Dermis blood vessel endothelial cell (primary cell): ENCODE measurements at regions not wholly inside any gene's neighbourhood (a gene's known extent, or its start where the extent isn't known, plus 50 kb on each side); places are given as distances from the start of the nearest gene placed in this dataset.
"Not testable (repeated sequence)": the region's sequence is repeated elsewhere in the genome, so short reads cannot be mapped to it uniquely, and the experiment has no call there.

Source experiments
- DNase-seq: peaks from one replicate; pipeline ENCODE4 v3.0.0; 2010

DNA sequence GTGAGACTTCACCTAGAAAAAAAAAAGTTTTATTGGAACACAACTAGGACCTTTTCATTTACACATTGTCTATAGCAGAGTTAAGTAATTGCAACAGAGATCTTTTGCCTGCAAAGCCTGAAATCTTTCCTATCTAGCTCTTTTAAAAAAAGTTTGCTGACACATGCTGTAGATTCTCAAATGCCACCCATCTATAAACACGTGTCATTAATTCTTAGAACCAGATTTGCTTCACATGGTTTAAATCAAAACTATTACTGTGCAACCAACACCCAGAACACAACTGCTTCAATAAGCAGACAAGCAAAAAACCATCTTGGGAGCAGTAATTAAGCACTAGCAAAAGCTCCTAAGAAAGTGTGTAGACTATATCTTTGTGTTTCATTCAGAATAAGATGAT lies 55.0 kb downstream of the OXSM start:
- no peak for DNase-seq

DNA sequence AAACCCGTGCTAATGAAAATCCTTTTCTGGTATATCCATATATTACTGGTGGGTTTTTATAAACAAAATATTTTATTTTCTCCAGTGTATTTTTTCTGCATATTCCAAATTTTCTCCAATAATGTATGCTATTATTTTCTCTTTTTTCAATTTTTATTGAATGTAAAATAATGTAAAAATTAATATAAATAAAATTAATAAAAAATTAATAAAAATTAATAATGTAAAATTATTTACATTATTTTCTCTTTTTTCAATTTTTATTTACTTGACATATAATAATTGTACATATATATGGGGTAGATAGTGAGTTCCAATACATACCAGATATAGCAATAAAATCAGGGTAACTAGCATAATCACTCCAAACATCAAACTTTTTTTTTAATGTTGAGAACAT lies 56.4 kb downstream of the OXSM start:
- no peak for DNase-seq

DNA sequence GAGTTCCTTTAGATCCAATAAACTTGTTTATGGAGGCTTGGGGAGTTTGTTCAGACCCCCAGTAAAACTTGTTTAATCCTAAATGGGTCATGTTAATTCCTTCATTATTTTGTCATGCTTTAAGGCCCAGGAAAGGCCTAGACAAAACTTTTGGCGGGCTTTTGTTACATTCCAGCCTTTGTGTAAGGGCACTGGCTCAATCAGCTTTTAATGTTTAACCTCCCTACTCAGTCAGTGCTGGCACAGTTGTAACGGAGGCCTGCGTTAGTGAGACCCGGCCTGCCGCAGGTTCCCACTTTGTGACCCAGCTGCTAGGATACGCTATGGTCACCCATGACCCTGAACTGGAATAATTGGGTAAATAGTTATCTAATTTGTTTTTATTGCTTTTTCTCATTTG lies 59.2 kb downstream of the OXSM start:
- DNase-seq = no peak

DNA sequence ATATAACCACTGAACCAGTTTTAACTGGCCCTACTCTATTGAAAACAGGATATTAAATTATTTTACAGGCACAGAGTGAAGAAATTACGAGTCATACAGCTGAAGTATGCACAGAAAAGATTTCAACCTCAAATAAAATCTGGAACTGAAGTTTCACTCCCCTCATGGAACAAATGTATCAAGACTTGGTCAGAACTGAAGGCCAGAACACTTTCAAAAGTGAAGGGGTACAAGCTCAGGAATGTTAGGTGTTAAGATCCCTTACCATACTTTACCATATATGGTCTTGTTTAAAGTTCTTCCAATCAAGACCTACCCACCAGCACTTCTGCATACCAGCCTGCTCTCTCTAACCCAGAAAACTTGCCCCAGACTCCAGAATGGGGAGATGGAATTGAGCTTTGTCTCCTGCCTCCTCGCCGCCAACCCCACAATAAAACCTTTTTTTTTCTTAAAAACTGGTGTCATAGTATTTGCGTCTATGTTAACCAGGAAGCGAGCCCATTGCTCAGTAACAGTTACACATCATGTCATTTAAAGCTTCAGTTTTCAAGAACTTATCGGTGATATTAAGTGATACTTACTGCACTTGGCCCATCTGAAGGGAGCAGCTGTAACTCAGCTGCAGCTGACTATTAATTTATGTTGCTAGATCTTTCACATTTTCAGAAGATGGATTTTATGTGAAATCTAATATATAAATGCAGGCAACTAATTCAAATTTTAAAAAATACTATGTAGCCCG lies 59.9 kb downstream of the OXSM start:
- no peak for DNase-seq

DNA sequence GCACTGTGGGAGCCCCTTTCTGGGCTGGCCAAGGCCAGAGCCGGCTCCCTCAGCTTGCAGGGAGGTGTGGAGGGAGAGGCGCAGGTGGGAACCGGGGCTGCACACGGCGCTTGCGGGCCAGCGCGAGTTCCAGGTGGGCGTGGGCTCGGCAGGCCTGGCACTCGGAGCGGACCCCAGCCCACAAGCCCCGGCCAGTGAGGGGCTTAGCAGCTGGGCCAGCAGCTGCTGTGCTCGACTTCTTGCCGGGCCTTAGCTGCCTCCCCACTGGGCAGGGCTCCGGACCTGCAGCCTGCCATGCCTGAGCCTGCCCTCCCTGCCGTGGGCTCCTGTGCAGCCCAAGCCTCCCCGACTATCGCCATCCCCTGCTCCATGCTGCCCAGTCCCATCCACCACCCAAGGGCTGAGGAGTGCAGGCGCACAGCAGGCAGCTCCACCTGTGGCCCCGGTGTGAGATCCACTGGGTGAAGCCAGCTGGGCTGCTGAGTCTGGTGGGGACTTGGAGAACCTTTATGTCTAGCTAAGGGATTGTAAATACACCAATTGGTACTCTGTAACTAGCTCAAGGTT lies 61.9 kb downstream of the OXSM start:
- not testable (repeated sequence) for DNase-seq

DNA sequence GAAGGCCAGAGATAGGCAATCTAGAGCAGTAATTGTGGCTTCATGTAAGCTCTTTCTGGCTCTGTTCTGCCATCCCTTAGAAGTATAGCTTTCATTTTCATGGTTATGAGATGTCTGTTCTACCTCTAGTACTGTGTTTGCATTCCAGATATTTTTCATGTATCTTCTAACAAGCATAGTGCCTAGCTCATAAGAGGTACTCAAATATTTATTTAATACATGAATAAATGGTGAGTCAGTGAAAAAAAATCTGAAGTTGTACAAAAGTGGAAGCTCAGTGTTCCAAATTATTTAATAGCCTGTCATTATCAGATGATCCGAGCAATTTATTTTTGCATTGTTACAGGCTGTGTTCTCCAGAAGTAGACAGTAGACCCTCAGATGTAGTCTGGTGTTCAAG lies 64.3 kb downstream of the OXSM start:
- peak; percentile 4 for DNase-seq

DNA sequence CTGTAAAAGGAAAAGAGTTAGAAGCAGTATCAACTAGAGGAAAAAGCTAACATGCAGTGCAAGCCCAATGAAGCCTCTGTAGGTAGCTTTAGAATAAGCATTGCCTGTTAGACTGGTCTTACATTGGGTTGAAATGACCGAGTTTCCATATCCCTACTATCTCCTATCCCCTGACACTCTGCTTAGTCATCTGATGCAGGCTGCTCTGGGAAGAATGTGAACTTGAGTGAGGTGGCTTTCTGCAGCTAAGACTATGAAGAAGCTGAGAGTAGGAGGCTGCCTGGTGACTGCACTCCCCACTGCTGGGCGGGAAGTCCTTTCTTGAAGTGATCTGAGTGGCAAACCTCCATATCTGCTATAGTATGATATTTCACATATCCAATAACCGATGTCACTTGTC lies 64.7 kb downstream of the OXSM start:
- DNase-seq = peak; percentile 19

DNA sequence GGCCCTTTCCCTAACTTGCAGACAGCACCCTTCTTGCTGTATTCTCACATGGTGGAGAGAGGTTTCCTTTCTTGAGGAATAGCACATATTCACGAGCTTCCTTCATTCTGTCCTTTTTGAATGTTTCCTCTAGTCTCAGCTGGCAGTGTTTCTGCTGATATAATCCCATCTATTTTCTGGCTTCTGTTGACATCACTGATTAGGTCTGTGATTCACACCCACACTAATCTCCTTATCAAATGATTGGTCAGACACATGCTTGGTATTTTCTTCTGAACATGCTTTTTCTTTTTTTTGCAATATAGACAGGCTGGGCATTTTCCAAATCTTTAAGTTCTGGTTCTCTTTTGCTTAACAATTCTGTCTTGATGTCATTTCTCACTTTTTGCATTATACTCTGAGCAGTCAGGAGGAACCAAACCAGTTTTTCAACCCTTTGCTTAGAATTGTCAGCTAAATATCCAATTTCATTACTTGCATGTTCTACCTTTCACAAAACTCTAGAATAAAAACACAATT lies 65.4 kb downstream of the OXSM start:
- no peak for DNase-seq

DNA sequence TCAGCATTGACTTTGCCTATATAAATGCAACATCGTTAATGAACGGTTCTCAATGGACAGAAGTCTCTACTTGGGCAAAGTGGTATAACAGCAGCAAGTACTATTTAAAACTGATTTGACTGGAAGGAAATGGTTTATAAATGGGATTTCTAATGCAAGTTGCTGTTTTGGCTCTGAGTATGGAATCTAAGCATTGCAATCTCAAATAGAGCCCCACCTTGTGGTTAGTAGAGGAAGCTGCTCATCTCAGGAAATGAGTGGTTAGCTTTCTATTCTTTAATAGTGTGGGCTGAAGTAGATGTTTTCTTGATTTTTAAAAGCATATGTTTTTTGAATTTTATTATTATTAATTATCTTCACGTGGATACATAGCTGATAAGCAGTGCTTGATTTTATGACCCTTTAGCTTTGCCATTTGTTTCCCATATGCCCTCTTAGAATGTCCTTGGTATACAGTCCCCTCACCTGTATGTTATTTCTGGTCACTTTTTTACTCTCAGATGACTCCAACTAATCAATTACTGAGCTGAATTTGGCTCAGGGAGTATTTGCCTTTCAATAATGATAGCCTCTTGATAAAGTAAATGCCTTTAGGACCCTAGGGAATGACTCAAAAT lies 67.1 kb downstream of the OXSM start:
- DNase-seq = peak; percentile 69

DNA sequence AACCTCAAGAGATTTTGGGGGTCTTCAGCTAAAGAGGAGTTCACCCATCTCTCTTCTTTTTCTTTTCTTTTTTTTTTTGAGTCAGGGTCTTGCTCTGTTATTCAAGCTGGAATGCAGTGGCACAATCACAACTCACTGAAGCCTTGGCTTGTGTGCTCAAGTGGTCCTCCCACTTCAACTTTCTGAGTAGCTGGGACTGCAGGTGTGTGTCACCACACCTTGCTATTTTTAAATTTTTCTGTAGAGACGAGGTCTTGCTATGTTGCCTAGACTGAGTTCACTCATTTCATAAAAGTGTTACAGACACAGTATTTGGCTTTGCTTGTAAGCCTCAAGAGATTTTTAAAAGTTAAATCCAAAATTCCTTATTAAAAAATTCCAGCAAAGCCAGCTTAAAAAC lies 71.7 kb downstream of the OXSM start:
- no peak for DNase-seq

DNA sequence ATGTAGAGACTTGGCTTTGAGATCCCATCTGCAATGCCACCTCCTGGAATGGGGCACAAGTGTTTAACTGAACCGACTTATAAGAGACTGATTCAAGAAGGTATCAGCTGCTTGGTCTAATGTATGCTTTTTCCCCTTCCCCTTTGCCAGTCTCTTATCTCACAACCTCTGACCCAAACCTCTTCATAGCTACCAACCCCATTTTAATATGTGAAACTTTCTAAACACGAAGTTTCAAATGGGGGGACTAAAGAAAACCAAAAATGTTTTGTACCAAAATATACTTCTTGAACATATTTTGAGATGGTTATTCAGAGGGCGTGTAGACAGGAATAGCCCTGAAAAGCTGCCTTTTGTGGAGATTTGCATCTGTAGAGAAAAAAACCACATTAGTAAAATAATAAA lies 73.1 kb downstream of the OXSM start:
- DNase-seq = no peak

DNA sequence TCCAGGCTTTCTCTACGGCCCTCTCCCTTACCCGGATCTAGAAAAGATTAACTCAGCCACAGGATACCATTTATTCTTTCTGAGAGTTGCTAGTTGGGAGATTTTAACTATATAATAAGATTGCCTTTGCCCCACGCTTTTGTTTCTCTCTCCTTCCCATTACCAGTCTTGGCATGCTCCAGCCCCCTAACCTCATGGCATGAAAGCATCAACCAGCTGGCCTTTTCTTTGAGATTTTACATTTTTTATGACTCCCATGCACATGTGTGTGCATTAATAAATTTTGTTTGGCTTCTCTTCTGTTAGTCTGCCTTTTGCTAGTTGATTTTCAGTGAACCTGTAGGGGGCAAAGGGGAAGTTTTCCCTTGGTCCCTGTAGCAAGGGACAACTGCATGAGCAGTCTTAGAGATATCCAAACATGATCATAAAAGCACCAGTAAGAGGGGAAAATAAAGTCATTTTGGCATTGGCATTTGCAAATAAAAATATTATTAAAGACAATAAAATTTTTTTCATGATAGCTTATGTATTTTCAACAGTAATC lies 73.6 kb downstream of the OXSM start:
- no peak for DNase-seq

DNA sequence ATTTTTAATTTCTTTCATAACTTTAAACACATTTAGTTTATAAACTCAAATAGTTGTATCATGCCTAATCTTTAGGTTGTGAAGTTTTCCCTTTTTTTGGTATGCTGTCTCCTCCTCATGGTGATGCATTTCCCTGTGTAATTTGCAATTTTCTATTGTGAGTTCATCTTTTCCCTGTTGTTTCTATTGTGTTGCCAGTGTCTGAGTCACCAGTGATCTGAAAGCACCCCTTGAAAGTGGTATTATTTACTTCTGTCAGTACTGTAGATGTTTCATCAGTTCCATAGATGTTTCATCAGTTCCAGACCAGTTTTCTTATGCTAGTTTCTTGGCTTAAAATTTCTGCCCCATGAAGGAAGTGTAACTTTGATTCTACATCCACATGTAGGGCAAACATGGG lies 80.6 kb downstream of the OXSM start:
- no peak for DNase-seq

DNA sequence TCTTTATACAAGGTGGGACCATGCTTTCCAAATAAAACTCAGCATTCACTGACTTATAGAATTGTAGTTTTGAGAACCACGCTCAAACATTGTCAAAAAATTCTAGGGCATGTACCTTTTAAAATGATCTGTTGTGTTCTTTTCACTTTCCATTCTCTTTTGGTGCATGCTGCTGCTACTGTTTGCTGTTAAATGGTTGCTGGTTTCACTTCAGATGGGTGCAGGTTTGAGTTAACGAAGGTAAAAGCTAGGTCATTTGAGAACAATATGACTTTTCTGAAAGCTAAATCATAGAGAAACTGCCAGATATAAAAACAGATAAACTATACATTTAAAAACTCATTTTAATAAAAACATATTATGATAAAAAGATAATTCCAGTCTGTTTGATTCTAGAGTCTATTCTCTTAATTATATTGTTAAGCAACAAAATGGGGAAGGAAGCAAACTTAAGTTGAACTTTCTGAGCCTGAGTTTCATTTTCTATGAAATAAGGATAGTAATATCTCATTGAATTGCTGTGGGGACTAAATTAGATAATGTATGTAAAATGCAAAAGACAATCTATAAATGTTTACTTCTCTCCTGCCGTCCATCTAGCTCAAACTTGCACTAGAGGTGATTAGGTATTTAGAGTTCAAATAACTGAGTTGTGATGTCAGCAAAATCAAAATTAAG lies 82.4 kb downstream of the OXSM start:
- DNase-seq = no peak

DNA sequence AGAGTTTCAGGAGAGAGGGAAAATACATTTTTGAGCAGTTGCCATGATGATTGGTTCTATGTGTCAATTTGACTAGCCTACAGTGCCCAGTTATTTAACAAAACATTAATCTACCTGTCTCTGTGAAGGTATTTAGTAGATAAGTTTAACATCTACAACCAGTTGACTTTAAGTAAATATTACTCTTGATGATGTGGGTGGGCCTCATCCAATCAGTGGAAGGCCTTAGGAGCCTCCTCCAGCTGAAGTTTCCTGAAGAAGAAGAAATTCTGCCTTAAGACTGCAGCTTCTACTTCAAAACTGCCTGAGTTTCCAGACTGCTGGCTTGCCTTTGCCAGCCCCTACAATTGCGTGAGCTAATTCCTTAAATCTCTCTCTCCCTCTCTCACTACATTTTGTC lies 93.6 kb downstream of the OXSM start:
- no peak for DNase-seq

DNA sequence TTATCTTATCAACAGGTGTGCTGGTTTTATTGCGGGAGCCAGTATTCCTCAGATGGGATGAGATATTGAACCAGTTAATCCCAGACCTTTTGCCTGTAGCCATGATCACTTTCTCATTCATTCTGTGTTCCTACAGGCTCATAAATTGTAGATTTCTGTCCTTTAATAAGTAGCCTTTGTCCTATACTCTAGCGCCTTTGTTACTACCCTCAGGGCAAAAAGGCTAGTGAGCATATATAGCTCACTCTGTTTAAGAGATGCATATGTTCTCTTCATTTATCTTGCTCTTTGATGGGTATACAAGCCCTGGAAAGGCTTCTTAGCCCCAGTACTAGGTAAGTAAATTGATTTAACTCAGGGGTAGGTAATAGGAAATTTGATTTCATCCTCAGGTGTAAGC lies 95.1 kb downstream of the OXSM start:
- DNase-seq = no peak

DNA sequence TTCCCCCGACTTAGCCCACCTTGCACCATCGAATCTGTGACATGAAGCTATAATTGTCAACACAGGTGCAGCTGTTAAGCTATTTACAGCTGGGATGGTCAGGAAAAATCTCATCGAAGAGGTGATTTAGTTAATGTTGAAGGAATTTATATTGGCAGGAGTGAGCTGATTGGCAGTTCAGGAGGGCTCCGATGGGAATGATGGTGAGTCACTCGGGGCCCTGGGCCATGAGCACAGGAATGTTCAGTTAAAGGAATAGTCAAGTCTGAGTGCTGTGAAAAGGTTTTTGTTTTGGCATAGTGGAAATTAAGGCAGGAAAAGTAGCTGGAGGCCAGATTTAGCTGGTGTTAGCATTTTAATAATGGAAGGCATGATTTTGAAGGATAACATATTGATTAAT lies 95.7 kb downstream of the OXSM start:
- no peak for DNase-seq

DNA sequence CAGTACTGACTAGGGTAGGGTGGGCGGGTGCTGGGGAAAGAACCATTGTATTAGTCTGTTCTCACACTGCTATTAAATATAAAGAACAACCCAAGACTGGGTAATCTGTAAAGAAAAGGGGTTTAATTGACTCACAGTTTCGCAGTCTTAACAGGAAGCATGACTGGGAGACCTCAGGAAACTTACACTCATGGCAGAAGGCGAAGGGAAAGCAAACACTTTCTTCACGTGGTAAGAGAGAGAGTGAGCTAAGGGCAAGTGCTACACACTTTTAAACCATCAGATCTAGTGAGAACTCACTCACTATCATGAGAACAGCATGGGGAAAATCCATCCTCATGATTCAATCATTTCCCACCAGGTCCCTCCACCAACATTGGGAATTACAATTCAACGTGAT lies 98.0 kb downstream of the OXSM start:
- no peak for DNase-seq

DNA sequence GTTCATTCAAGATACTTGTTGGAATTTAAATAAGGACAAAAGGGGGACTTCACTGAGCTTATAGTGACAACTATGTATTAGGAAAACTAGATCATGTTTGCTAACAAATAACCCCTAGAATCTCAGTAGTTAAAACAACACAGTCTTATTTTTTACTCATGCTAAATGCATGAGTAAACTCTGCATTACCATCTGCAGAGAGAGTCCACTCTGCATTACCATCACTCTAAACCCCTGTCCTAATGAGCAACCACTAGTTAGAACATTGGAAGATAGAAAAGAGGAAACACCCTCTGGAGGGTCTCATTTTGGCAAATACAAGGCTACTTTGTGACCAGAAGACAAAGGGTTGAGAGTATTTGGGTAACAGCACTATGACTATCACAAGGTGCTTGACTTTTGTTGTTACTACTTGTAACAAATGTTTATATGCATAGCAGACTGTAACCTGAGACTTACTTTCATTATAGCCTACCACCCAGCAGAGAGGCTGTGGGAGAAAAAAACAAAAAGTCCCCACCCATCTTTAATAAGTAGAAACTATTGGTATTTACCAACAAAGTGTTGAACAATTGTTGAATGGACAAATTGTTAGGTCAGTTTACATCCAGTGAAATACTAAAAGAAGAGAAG lies 99.1 kb downstream of the OXSM start:
- no peak for DNase-seq

DNA sequence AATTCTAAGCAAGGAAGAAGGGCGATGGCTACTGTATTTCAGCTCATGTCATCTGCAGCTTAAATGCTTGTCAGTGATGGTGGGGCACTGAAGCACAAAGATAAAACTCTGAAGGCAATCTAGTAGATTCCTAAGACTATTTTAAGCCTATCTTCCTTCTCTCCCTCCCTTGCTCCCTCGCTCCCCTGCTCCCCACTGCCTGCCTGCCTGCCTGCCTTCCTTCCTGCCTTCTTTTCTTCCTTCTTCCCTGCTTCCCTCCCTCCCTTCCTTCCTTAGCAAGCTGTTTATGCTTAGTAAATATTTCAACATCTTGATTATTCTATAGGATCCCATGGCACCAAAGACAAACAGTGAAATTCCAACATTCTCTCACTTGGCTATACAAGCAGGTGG lies 99.6 kb downstream of the OXSM start:
- no peak for DNase-seq

DNA sequence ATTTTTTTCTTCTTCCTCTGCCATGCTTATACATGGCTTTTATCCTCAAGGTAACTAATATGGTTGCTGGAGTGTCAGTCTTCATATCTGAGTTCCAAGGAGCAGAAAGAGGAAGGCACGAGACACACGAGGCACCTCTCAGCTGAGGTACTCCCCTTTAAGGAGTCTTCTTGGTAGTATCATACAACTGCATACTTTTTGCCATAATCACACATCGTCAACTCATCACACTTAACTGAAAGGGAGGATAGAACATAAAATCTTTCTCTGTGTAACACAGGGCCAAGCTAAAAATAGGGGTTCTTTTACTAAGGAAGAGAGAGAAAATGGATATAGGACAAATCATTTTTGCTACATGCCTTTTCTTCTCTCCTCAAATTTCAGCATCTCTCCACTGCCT lies 104.2 kb downstream of the OXSM start:
- DNase-seq = no peak

DNA sequence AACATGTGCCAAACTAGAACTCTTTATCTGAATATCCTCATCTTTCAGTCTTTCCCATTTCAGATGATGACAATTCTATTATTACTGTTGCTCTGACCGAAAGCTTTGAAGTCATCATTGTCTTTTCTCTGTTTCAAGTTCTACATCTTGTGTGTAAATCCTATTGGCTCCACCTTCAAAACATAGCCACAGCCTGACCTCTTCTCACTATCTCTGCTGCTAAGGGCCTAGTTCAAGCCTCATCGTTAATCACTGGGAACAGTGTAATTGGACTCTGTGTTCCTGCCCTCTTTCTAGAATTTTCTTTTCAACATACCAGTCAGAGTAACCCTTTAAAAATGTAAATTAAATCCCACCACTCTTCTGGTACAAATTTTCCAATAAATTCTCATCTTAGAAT lies 105.1 kb downstream of the OXSM start:
- no peak for DNase-seq

DNA sequence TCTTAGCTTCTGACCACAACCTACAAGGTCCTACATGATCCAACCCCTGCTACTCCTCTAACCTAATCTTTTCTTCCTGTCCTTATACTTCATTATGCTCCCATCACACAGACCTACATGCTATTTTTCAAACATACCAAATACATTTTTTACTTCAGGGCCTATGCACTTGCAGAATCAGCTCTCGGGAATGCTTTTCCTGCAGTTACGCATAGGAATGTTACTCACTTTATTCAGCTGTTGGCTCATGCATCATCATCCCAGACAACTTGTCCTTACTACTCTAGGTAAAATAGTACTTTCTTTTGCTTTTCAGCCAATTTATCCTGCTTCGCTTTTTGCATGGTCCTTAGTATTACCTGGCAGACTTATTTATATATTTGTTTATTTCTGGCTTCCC lies 105.6 kb downstream of the OXSM start:
- no peak for DNase-seq
